Uterus (tissue), 2 donors: ENCODE measurements at regions not wholly inside any gene's neighbourhood (a gene's known extent, or its start where the extent isn't known, plus 50 kb on each side); places are given as distances from the start of the nearest gene placed in this dataset.

Experiments used
- CTCF ChIP-seq, 4 experiments: fragments of 200-600 bp in 2 of 4; fragments of 450-650 bp in 2 of 4; sonication (generic) in 2 of 4; IDR thresholded peaks; one replicate each; pipeline ENCODE4 v1.5.1; 2016 to 2019; ENCODE audit warnings: antibody characterized with exemption in 4 of 4, mild to moderate bottlenecking in 2 of 4, moderate library complexity in 1 of 4
- POLR2A ChIP-seq, 2 donors: fragments of 450-650 bp; IDR thresholded peaks; one replicate each; pipeline ENCODE4 v1.6.1; 2016; ENCODE audit warnings: antibody characterized with exemption in 2 of 2, mild to moderate bottlenecking in 1 of 2, moderate library complexity in 1 of 2

GRCh38 chr2:105489168-105489878, 90.5 kb upstream of the FHL2 start:
- TF ChIP-seq POLR2A (IDR thresholded peaks at IDR 0.05), result no peak
- TF ChIP-seq CTCF (IDR thresholded peaks at IDR 0.05), result no peak
